Ovary (tissue), 7 donors: ENCODE measurements at regions not wholly inside any gene's neighbourhood (a gene's known extent, or its start where the extent isn't known, plus 50 kb on each side); places are given as distances from the start of the nearest gene placed in this dataset.
A peak's percentile ranks its signal among the peaks of the same experiment; 100 is the strongest.

Experiments
- DNase-seq, 5 donors: peaks; one replicate each; pipeline ENCODE4 v3.0.0-alpha.2; 2019 to 2020
- H3K27ac ChIP-seq, 2 donors: fragments of 200-600 bp; one replicate each; pipeline versions ENCODE4 v1.5.1 to v1.8.0; 2019 to 2022
- H3K27me3 ChIP-seq: fragments of 200-600 bp; one replicate; pipeline ENCODE4 v1.8.0; 2022
- H3K36me3 ChIP-seq: fragments of 200-600 bp; sonication (generic); one replicate; pipeline ENCODE4 v1.5.1; 2019
- H3K4me1 ChIP-seq: one replicate; pipeline ENCODE4 v1.8.1; 2013; ENCODE audit warnings: mild to moderate bottlenecking, moderate library complexity; ENCODE audit not compliant: insufficient read depth
- H3K4me3 ChIP-seq: fragments of 200-600 bp; sonication (generic); one replicate; pipeline ENCODE4 v1.5.1; 2017
- H3K9me3 ChIP-seq, 2 donors: fragments of 200-600 bp in 1 of 2; sonication (generic) in 1 of 2; one replicate each; pipeline versions ENCODE4 v1.5.1 to v1.8.1; 2013 to 2019; ENCODE audit warnings: mild to moderate bottlenecking in 1 of 2, moderate library complexity in 1 of 2
- EP300 ChIP-seq: sonication (generic); formaldehyde crosslinking; IDR thresholded peaks from one replicate; pipeline ENCODE4 v1.6.1; 2017; ENCODE audit warnings: antibody characterized with exemption
- POLR2A ChIP-seq: fragments of 450-650 bp; IDR thresholded peaks from one replicate; pipeline ENCODE4 v1.6.1; 2017; ENCODE audit warnings: antibody characterized with exemption, mild to moderate bottlenecking, moderate library complexity
- WGBS, 3 donors: extraction: QIAGEN DNeasy Blood & Tissue Kit in 1 of 3; methylation state at CpG; one replicate each; pipeline versions ENCODE4 v1.1.5 to v1.1.7; 2013 to 2017; 5-methylcytosine and 5-hydroxymethylcytosine counted together
- intact Hi-C, 4 donors: fragments of 100-400 bp; cut with DNase I; formaldehyde crosslinking; loops; one replicate each; pipeline versions ENCODE4 v1.11.0 to v1.15.1; 2022 to 2023
- TF ChIP-seq, protein P1 (sequence below), 3 donors: fragments of 450-650 bp in 2 of 3; fragments of 200-600 bp in 1 of 3; IDR thresholded peaks; one replicate each; pipeline versions ENCODE4 v1.5.1 to v1.8.0; 2016 to 2022; ENCODE audit warnings: antibody characterized with exemption in 3 of 3, mild to moderate bottlenecking in 1 of 3
- donor health status: DM: no; HTN: no; CAD: no; lungs with moderate emphysema.
- donor health status: DM: no; HTN: no; CAD: no.
- donor health status: Bipolar disorder and iron deficiency.
- donor health status: DM: no; HTN: no; CAD: no.
- donor health status: DM: yes; HTN: yes; CAD: no.

GRCh38 chr2:133968446-133968845, 285.4 kb upstream of the MGAT5 start:
- H3K36me3 ChIP-seq = no peaks in the 10 kb centered on the region
- H3K9me3 ChIP-seq = no peaks in the 10 kb centered on the region
- no peaks in the 10 kb centered on the region for H3K27me3 ChIP-seq
- 89 to 93% (median 91%) methylated on average over 3 of the region's 3 CpGs for WGBS, 3 donors
- no peak overlapping the region for H3K4me3 ChIP-seq
- no peak for TF ChIP-seq POLR2A
- TF ChIP-seq, protein P1, sequence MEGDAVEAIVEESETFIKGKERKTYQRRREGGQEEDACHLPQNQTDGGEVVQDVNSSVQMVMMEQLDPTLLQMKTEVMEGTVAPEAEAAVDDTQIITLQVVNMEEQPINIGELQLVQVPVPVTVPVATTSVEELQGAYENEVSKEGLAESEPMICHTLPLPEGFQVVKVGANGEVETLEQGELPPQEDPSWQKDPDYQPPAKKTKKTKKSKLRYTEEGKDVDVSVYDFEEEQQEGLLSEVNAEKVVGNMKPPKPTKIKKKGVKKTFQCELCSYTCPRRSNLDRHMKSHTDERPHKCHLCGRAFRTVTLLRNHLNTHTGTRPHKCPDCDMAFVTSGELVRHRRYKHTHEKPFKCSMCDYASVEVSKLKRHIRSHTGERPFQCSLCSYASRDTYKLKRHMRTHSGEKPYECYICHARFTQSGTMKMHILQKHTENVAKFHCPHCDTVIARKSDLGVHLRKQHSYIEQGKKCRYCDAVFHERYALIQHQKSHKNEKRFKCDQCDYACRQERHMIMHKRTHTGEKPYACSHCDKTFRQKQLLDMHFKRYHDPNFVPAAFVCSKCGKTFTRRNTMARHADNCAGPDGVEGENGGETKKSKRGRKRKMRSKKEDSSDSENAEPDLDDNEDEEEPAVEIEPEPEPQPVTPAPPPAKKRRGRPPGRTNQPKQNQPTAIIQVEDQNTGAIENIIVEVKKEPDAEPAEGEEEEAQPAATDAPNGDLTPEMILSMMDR (IDR thresholded peaks at IDR 0.05) = no peak
- no peak for TF ChIP-seq EP300
- intact Hi-C loops = no loop called here
- no peaks in the 10 kb centered on the region for H3K4me1 ChIP-seq
- no peak overlapping the region for H3K27ac ChIP-seq
- no peak for DNase-seq

GRCh38 chr2:133970641-133971040, 283.2 kb upstream of the MGAT5 start:
- no peak overlapping the region for H3K4me3 ChIP-seq
- TF ChIP-seq, protein P1 (IDR thresholded peaks at IDR 0.05) = no peak
- intact Hi-C loops = no loop called here
- no peaks in the 10 kb centered on the region for H3K9me3 ChIP-seq
- no peak overlapping the region for H3K27ac ChIP-seq
- WGBS, 3 donors = 77 to 82% (median 81%) methylated on average over 6 of the region's 6 CpGs
- no peaks in the 10 kb centered on the region for H3K4me1 ChIP-seq
- no peaks in the 10 kb centered on the region for H3K27me3 ChIP-seq
- no peaks in the 10 kb centered on the region for H3K36me3 ChIP-seq
- DNase-seq = no peak

GRCh38 chr2:133972297-133972696, 281.6 kb upstream of the MGAT5 start:
- Histone ChIP-seq H3K4me3 (no peak overlapping the region), H3K36me3 (no peaks in the 10 kb centered on the region), H3K9me3 (no peaks in the 10 kb centered on the region), H3K4me1 (no peaks in the 10 kb centered on the region), H3K27ac (no peak overlapping the region), H3K27me3 (no peaks in the 10 kb centered on the region)
- TF ChIP-seq, protein P1 (IDR thresholded peaks at IDR 0.05) = no peak
- TF ChIP-seq POLR2A (no peak), EP300 (no peak)
- WGBS, 3 donors = 70 to 96% (median 91%) methylated on average over 2 of the region's 2 CpGs
- intact Hi-C loops = no loop called here
- no peak for DNase-seq

DNA sequence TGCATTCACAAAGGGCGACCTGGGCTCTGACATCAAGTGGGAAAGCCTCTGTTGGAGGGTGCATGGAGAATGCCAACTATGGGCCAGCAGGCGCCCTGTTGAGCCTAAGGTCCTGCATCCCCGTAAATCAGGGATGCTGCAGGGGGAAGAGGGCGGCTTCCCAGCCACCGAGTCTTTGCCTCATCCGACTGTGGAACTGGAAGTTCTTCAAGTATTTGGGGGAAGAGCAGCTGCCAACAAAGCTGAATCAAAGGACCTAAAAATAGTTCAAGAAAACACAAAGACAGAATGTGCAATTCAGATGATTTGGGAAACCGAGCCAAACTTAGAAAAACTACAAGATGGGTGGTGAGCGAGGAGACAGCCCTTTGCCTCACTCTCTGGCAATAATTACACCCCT, 281.1 kb upstream of the MGAT5 start:
- TF ChIP-seq EP300 (no peak), POLR2A (no peak)
- TF ChIP-seq, protein P1 (IDR thresholded peaks at IDR 0.05) = no peak
- no peaks in the 10 kb centered on the region for H3K9me3 ChIP-seq
- peak in 3 of 5 donors; percentile 17 to 47 (median 30) for DNase-seq
- H3K4me1 ChIP-seq = no peaks in the 10 kb centered on the region
- no peak overlapping the region for H3K4me3 ChIP-seq
- no peak overlapping the region for H3K27ac ChIP-seq
- intact Hi-C loops = no loop called here
- no peaks in the 10 kb centered on the region for H3K27me3 ChIP-seq
- WGBS, 3 donors = 15 to 19% (median 19%) methylated on average over 8 of the region's 8 CpGs
- no peaks in the 10 kb centered on the region for H3K36me3 ChIP-seq

DNA sequence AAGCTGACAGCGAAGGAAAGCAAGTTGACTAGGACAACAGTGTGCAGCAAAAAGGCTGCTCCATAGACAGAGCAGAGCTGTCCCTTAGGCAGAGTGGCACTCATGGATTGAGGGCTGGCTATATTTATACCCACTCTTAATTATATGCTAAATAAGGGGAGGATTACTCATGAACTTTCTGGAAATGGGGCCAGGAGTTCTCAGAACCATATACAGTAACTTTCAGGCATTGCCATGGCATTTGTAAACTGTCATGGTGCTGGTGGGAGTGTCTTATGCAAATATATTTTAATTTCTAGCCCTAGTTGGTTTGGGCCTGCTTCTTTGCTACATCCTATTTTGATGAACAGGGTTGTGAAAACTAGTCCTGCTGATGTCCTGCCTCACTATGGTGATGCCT, 279.5 kb upstream of the MGAT5 start:
- Histone ChIP-seq H3K27ac (no peak overlapping the region), H3K9me3 (no peaks in the 10 kb centered on the region), H3K36me3 (no peaks in the 10 kb centered on the region), H3K27me3 (no peaks in the 10 kb centered on the region), H3K4me3 (no peak overlapping the region), H3K4me1 (no peaks in the 10 kb centered on the region)
- intact Hi-C loops = no loop called here
- 95 to 100% (median 98%) methylated on average over 1 of the region's 1 CpG for WGBS, 3 donors
- DNase-seq = no peak
- TF ChIP-seq EP300 (no peak), POLR2A (no peak)
- TF ChIP-seq, protein P1 (IDR thresholded peaks at IDR 0.05) = no peak
